SK-N-MC (cell line): ENCODE measurements at regions not wholly inside any gene's neighbourhood (a gene's known extent, or its start where the extent isn't known, plus 50 kb on each side); places are given as distances from the start of the nearest gene placed in this dataset.

Experiments used
- EZH2 ChIP-seq: fragments of 200-600 bp; sonication (generic); IDR thresholded peaks from one replicate; pipeline ENCODE4 v1.6.1; 2017; ENCODE audit warnings: antibody characterized with exemption
- POLR2AphosphoS5 ChIP-seq: IDR thresholded peaks from 2 replicates; pipeline ENCODE4 v1.6.1; 2012; ENCODE audit warnings: mild to moderate bottlenecking, low read depth, low read length, borderline replicate concordance

DNA sequence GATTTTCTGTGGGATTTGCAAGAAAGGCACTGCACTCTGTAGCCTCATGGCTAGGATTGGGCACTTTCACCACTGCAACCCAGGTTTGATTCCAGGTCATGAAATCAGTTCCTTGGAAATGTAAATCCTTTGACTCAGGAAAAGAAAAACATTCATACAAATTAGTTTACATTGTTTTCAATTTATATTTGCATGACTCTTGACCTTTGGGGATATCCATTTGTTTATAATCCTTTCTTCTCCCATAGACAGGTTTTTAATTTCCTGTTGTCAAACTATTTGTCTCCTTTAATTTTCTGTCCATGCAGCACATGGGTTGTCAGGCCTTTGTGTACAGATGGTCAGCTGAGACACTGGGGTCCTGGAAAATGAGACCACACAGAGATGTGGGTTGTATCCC, 801.5 kb downstream of the NR2F1-AS1 start:
- TF ChIP-seq POLR2AphosphoS5 (no peak), EZH2 (no peak)
